MM.1S (cell line): ENCODE measurements at regions not wholly inside any gene's neighbourhood (a gene's known extent, or its start where the extent isn't known, plus 50 kb on each side); places are given as distances from the start of the nearest gene placed in this dataset.

ENCODE experiments used
- EZH2 ChIP-seq: fragments of 300-600 bp; sonication (generic); optimal IDR thresholded peaks from 2 replicates; pipeline ENCODE3; 2017; ENCODE audit warnings: low read depth, mild to moderate bottlenecking, antibody characterized with exemption, low read length, mixed read lengths
- EZH2phosphoT487 ChIP-seq: fragments of 300-600 bp; sonication (generic); IDR thresholded peaks from 2 replicates; pipeline ENCODE4 v1.6.1; 2018; ENCODE audit warnings: antibody characterized with exemption, low read length
- TF ChIP-seq, protein P1 (sequence below): fragments of 300-600 bp; sonication (generic); IDR thresholded peaks from 2 replicates; pipeline ENCODE4 v1.5.1; 2016; ENCODE audit warnings: antibody characterized with exemption, low read length, mixed read lengths

DNA sequence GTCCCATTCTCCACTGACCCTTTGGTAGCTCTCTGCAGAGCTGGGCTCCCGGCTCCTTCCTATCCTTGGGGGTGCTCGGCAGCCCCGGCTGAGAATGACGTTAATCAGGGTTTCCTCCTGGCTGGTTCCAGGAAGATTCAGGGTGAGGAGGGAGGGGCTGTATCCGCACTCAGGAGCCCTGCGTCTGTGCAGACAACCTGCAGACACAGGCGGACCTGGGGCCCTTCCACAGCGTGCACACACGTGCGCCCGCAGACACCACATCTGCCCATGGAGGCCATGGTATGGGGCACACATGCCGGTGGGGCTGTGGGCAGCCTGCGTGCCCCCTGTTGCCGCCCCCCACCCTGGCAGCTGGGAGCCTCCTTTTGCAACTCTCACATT, 66.6 kb upstream of the RNU6ATAC start:
- TF ChIP-seq EZH2 (no peak), EZH2phosphoT487 (no peak)
- TF ChIP-seq, protein P1, sequence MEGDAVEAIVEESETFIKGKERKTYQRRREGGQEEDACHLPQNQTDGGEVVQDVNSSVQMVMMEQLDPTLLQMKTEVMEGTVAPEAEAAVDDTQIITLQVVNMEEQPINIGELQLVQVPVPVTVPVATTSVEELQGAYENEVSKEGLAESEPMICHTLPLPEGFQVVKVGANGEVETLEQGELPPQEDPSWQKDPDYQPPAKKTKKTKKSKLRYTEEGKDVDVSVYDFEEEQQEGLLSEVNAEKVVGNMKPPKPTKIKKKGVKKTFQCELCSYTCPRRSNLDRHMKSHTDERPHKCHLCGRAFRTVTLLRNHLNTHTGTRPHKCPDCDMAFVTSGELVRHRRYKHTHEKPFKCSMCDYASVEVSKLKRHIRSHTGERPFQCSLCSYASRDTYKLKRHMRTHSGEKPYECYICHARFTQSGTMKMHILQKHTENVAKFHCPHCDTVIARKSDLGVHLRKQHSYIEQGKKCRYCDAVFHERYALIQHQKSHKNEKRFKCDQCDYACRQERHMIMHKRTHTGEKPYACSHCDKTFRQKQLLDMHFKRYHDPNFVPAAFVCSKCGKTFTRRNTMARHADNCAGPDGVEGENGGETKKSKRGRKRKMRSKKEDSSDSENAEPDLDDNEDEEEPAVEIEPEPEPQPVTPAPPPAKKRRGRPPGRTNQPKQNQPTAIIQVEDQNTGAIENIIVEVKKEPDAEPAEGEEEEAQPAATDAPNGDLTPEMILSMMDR: no peak
